Mesendoderm (in vitro differentiated cells): ENCODE measurements at regions not wholly inside any gene's neighbourhood (a gene's known extent, or its start where the extent isn't known, plus 50 kb on each side); places are given as distances from the start of the nearest gene placed in this dataset.

Experiments
- DNase-seq: peaks from one replicate; pipeline ENCODE4 v3.0.0; 2013
- H2AK5ac ChIP-seq: 2 replicates; pipeline ENCODE4 v1.6.1; 2013; ENCODE audit warnings: low read length, inconsistent platforms
- H2BK120ac ChIP-seq: 2 replicates; pipeline ENCODE4 v1.6.1; 2013; ENCODE audit warnings: low read depth, mild to moderate bottlenecking, low read length, moderate library complexity, mixed read lengths
- H2BK15ac ChIP-seq: replicated peaks from 2 replicates; pipeline ENCODE4 v1.6.1; 2013; ENCODE audit warnings: low read depth, mild to moderate bottlenecking, moderate library complexity
- H2BK5ac ChIP-seq: 2 replicates; pipeline ENCODE4 v1.6.1; 2013; ENCODE audit warnings: low read length, inconsistent platforms
- H3K18ac ChIP-seq: 2 replicates; pipeline ENCODE4 v1.6.1; 2013; ENCODE audit warnings: mild to moderate bottlenecking, low read length, mixed read lengths
- H3K23ac ChIP-seq: one replicate; pipeline ENCODE4 v1.6.1; 2013; ENCODE audit warnings: low read length
- H3K27ac ChIP-seq: 2 replicates; pipeline ENCODE4 v1.5.1; 2013; ENCODE audit warnings: low read depth, mild to moderate bottlenecking, inconsistent platforms, low read length, moderate library complexity
- H3K27me3 ChIP-seq: 2 replicates; pipeline ENCODE4 v1.6.1; 2013; ENCODE audit warnings: low read length, control low read depth, mild to moderate bottlenecking, inconsistent platforms; ENCODE audit not compliant: insufficient read depth, poor library complexity
- H3K36me3 ChIP-seq: 2 replicates; pipeline ENCODE4 v1.6.1; 2013; ENCODE audit warnings: low read length, inconsistent platforms; ENCODE audit not compliant: control insufficient read depth, insufficient read depth
- H3K4ac ChIP-seq: one replicate; pipeline ENCODE4 v1.6.1; 2013; ENCODE audit warnings: low read depth, mild to moderate bottlenecking, low read length, moderate library complexity
- H3K4me1 ChIP-seq: 2 replicates; pipeline ENCODE4 v1.6.1; 2013; ENCODE audit warnings: low read depth, low read length, inconsistent platforms; ENCODE audit not compliant: control insufficient read depth
- H3K4me2 ChIP-seq: 2 replicates; pipeline ENCODE4 v1.6.1; 2013; ENCODE audit warnings: low read length
- H3K4me3 ChIP-seq: 2 replicates; pipeline ENCODE4 v1.5.1; 2013; ENCODE audit warnings: mild to moderate bottlenecking, low read length
- H3K56ac ChIP-seq: one replicate; pipeline ENCODE4 v1.6.1; 2013; ENCODE audit warnings: low read length
- H3K79me1 ChIP-seq: 2 replicates; pipeline ENCODE4 v1.6.1; 2013; ENCODE audit warnings: low read length, inconsistent platforms
- H3K79me2 ChIP-seq: 2 replicates; pipeline ENCODE4 v1.6.1; 2013; ENCODE audit warnings: mild to moderate bottlenecking, low read length; ENCODE audit not compliant: control insufficient read depth, insufficient read depth
- H3K9ac ChIP-seq: 2 replicates; pipeline ENCODE4 v1.6.1; 2013; ENCODE audit warnings: low read length, inconsistent platforms
- H4K5ac ChIP-seq: one replicate; pipeline ENCODE4 v1.6.1; 2013; ENCODE audit warnings: low read length
- H4K8ac ChIP-seq: one replicate; pipeline ENCODE4 v1.6.1; 2013; ENCODE audit warnings: low read depth, mild to moderate bottlenecking, control low read depth, low read length, moderate library complexity
- WGBS: extraction: QIAGEN DNeasy Blood & Tissue Kit; methylation state at CpG from one replicate; pipeline ENCODE4 v1.1.7; 2013; ENCODE audit warnings: low lambda C conversion rate, missing lambda C conversion rate; ENCODE audit not compliant: insufficient coverage; ENCODE audit errors: extremely low coverage; 5-methylcytosine and 5-hydroxymethylcytosine counted together

GRCh38 chr4:128600410-128600809 is 209.1 kb upstream of the JADE1 start:
- peaks cover 3% of the 10 kb centered on the region for H3K4me1 ChIP-seq
- peak overlapping the region; percentile 53 for H3K56ac ChIP-seq
- H4K5ac ChIP-seq, result no peak overlapping the region
- no peak overlapping the region for H3K27ac ChIP-seq
- H3K23ac ChIP-seq, result no peak overlapping the region
- no peak overlapping the region for H3K9ac ChIP-seq
- no peak overlapping the region for H2BK15ac ChIP-seq
- WGBS, result no CpG with 5 or more reads among the region's 3 CpGs
- H2BK120ac ChIP-seq, result no peak overlapping the region
- no peaks in the 10 kb centered on the region for H3K36me3 ChIP-seq
- H2BK5ac ChIP-seq, result no peak overlapping the region
- H2AK5ac ChIP-seq, result no peak overlapping the region
- no peak overlapping the region for H3K4me3 ChIP-seq
- H3K4ac ChIP-seq, result no peak overlapping the region
- peak; percentile 21 for DNase-seq
- no peak overlapping the region for H4K8ac ChIP-seq
- no peaks in the 10 kb centered on the region for H3K27me3 ChIP-seq
- H3K4me2 ChIP-seq, result no peak overlapping the region
- H3K18ac ChIP-seq, result no peak overlapping the region
- H3K79me2 ChIP-seq, result no peaks in the 10 kb centered on the region
- no peaks in the 10 kb centered on the region for H3K79me1 ChIP-seq

GRCh38 chr4:128597500-128597899 is 212.0 kb upstream of the JADE1 start:
- Histone ChIP-seq H4K5ac (no peak overlapping the region), H3K23ac (no peak overlapping the region), H3K4me3 (no peak overlapping the region), H3K4ac (no peak overlapping the region), H3K9ac (no peak overlapping the region), H3K79me1 (no peaks in the 10 kb centered on the region), H2BK5ac (no peak overlapping the region), H2BK15ac (no peak overlapping the region), H3K18ac (no peak overlapping the region), H3K27ac (no peak overlapping the region), H3K56ac (no peak overlapping the region), H3K79me2 (no peaks in the 10 kb centered on the region), H3K36me3 (no peaks in the 10 kb centered on the region), H4K8ac (no peak overlapping the region), H3K4me1 (peaks cover 3% of the 10 kb centered on the region), H3K27me3 (no peaks in the 10 kb centered on the region), H2BK120ac (no peak overlapping the region), H3K4me2 (no peak overlapping the region), H2AK5ac (no peak overlapping the region)
- WGBS, result no CpG with 5 or more reads among the region's 3 CpGs
- no peak for DNase-seq

GRCh38 chr4:128596853-128597252 is 212.6 kb upstream of the JADE1 start:
- Histone ChIP-seq H3K36me3 (no peaks in the 10 kb centered on the region), H3K18ac (no peak overlapping the region), H3K4me3 (no peak overlapping the region), H3K79me2 (no peaks in the 10 kb centered on the region), H2BK15ac (no peak overlapping the region), H3K56ac (no peak overlapping the region), H3K9ac (no peak overlapping the region), H2AK5ac (no peak overlapping the region), H2BK120ac (no peak overlapping the region), H3K4me2 (no peak overlapping the region), H4K5ac (no peak overlapping the region), H3K79me1 (no peaks in the 10 kb centered on the region), H3K4ac (no peak overlapping the region), H3K23ac (no peak overlapping the region), H2BK5ac (no peak overlapping the region), H3K27ac (no peak overlapping the region), H4K8ac (no peak overlapping the region), H3K27me3 (no peaks in the 10 kb centered on the region), H3K4me1 (peaks cover 3% of the 10 kb centered on the region)
- no CpG with 5 or more reads among the region's 2 CpGs for WGBS
- DNase-seq, result no peak

GRCh38 chr4:128596115-128596514 is 213.4 kb upstream of the JADE1 start:
- H3K18ac ChIP-seq, result no peak overlapping the region
- H3K4ac ChIP-seq, result no peak overlapping the region
- no peak overlapping the region for H2BK5ac ChIP-seq
- H3K4me3 ChIP-seq, result no peak overlapping the region
- no peak overlapping the region for H4K5ac ChIP-seq
- no peaks in the 10 kb centered on the region for H3K27me3 ChIP-seq
- H3K56ac ChIP-seq, result no peak overlapping the region
- no peak overlapping the region for H4K8ac ChIP-seq
- no peak overlapping the region for H3K9ac ChIP-seq
- H2AK5ac ChIP-seq, result no peak overlapping the region
- H3K79me2 ChIP-seq, result no peaks in the 10 kb centered on the region
- no peak overlapping the region for H3K27ac ChIP-seq
- no CpG with 5 or more reads among the region's 5 CpGs for WGBS
- H3K4me1 ChIP-seq, result peaks cover 3% of the 10 kb centered on the region
- H2BK15ac ChIP-seq, result no peak overlapping the region
- H3K23ac ChIP-seq, result no peak overlapping the region
- no peak overlapping the region for H3K4me2 ChIP-seq
- H2BK120ac ChIP-seq, result no peak overlapping the region
- H3K79me1 ChIP-seq, result no peaks in the 10 kb centered on the region
- H3K36me3 ChIP-seq, result no peaks in the 10 kb centered on the region
- no peak for DNase-seq

- Histone ChIP-seq H3K4me3 (no peak overlapping the region), H3K27me3 (no peaks in the 10 kb centered on the region), H3K18ac (no peak overlapping the region), H2BK5ac (no peak overlapping the region), H2AK5ac (no peak overlapping the region), H3K23ac (no peak overlapping the region), H2BK120ac (no peak overlapping the region), H3K4ac (no peak overlapping the region), H4K5ac (no peak overlapping the region), H3K4me1 (no peaks in the 10 kb centered on the region), H3K9ac (no peak overlapping the region), H3K27ac (no peak overlapping the region), H3K79me2 (no peaks in the 10 kb centered on the region), H3K79me1 (no peaks in the 10 kb centered on the region), H2BK15ac (no peak overlapping the region), H3K56ac (no peak overlapping the region), H4K8ac (no peak overlapping the region), H3K36me3 (no peaks in the 10 kb centered on the region), H3K4me2 (no peak overlapping the region)
- WGBS, result no CpG with 5 or more reads among the region's 9 CpGs
- no peak for DNase-seq
These were observed 218.0 kb upstream of the JADE1 start for GRCh38 chr4:128591482-128591881.

GRCh38 chr4:128590773-128591172 is 218.7 kb upstream of the JADE1 start:
- H3K27ac ChIP-seq, result no peak overlapping the region
- no peak overlapping the region for H2BK15ac ChIP-seq
- H3K4me2 ChIP-seq, result no peak overlapping the region
- H3K56ac ChIP-seq, result no peak overlapping the region
- no peak overlapping the region for H3K4ac ChIP-seq
- no CpG with 5 or more reads among the region's 3 CpGs for WGBS
- H3K9ac ChIP-seq, result no peak overlapping the region
- H3K27me3 ChIP-seq, result no peaks in the 10 kb centered on the region
- no peaks in the 10 kb centered on the region for H3K4me1 ChIP-seq
- no peak overlapping the region for H3K23ac ChIP-seq
- no peak overlapping the region for H2BK5ac ChIP-seq
- DNase-seq, result no peak
- H4K5ac ChIP-seq, result no peak overlapping the region
- H3K79me1 ChIP-seq, result no peaks in the 10 kb centered on the region
- H3K79me2 ChIP-seq, result no peaks in the 10 kb centered on the region
- H2BK120ac ChIP-seq, result no peak overlapping the region
- no peak overlapping the region for H2AK5ac ChIP-seq
- H4K8ac ChIP-seq, result no peak overlapping the region
- no peak overlapping the region for H3K4me3 ChIP-seq
- H3K36me3 ChIP-seq, result no peaks in the 10 kb centered on the region
- no peak overlapping the region for H3K18ac ChIP-seq
